ENCODE measurements at regions not wholly inside any gene's neighbourhood (a gene's known extent, or its start where the extent isn't known, plus 50 kb on each side); places are given as distances from the start of the nearest gene placed in this dataset.

DNA sequence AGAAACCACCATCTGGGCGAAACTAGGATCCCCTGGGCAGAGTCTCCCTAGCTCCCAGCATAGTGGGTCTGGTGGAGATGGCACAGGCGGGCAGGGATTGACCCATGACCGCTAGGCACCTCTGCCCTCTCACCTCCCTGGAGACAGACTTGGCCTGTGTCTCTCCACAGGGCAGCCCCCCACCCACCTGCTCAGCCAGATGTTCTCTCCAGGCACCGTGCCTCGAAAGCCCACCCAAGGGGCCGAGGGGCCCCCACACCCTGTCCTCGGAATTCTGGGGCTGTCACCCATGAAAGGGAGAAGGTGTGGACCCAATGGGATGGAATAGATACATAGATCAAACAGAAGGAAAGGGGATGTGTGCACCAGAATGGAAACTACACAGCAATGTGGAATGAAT, 229.1 kb upstream of the RTL1 start:
- DNase-seq (ENCODE audit: low read depth in 1 of 2, low spot score in 1 of 2), result no peak

DNA sequence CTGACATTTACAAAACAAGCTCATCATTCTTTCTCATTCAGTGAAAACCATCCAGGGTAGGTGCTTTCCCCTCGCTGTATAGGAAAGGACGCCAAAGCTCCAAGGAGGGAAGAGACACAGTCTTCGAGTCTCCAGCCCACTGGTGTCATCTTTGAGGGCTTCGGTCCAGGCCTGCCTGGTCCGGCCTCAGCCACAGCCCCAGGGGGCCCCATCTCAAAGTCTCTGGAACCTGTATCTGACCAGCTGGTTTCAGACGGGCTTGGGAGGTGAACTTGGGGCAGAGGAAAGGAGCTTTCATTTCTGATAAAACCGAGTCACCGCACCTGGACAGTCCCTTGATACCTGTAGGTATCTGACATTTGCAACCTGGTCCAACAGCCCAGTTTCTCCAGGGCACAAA, 229.5 kb upstream of the RTL1 start:
- DNase-seq (ENCODE audit: low read depth in 1 of 2, low spot score in 1 of 2), result no peak

DNA sequence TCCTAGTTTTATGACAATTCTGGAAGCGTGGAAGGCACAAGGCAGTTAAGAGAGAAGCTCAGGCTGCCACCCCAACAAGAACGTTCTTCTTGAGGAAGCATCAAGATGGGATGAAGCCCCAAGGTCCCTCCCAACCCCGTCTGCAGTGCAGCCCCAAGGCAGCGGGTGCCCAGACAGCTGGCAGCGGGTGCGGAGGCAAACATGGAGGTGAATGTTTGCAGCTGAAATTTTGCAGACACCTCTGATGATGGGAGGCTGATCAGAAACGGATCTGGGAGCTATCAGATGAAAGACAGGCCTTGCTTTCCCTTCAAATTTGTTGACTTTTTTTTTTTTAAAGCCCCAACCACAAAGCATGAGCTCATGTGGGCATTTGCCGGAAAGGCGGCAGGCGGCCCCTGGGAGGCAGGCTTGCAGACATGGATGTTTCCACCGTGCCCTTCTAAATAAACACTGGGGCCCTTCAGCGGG, 230.7 kb upstream of the RTL1 start:
- DNase-seq (ENCODE audit: low read depth in 1 of 2, low spot score in 1 of 2), result no peak

DNA sequence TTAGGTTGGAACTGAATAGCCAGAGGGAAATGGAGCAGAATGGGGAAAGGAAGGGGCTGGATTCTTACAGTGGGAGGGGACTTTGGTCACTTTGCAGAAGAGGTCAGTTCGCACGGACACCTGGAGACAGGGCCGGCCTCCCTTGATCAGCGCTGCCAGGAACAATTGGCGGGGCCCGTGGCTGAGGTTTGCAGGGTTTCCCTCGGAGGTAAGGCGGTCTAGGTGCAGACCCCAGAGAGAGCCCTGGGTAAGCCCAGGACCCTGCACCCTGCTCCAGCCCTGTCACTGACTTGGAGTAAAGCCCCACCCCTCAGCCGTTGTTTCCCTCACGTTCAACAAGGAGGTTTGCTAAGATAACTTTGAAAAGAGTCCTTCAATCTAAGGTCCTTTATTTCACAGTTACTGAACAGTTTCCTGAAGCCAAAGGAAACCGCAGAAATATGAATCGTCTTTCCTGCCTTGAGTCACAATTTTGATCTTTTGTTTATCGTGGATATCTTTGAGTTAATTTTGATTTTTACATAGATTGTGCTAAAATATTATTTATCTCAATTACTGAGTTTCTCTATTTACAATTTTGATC, 231.4 kb upstream of the RTL1 start:
- no peak for DNase-seq (ENCODE audit: low read depth in 1 of 2, low spot score in 1 of 2)

DNA sequence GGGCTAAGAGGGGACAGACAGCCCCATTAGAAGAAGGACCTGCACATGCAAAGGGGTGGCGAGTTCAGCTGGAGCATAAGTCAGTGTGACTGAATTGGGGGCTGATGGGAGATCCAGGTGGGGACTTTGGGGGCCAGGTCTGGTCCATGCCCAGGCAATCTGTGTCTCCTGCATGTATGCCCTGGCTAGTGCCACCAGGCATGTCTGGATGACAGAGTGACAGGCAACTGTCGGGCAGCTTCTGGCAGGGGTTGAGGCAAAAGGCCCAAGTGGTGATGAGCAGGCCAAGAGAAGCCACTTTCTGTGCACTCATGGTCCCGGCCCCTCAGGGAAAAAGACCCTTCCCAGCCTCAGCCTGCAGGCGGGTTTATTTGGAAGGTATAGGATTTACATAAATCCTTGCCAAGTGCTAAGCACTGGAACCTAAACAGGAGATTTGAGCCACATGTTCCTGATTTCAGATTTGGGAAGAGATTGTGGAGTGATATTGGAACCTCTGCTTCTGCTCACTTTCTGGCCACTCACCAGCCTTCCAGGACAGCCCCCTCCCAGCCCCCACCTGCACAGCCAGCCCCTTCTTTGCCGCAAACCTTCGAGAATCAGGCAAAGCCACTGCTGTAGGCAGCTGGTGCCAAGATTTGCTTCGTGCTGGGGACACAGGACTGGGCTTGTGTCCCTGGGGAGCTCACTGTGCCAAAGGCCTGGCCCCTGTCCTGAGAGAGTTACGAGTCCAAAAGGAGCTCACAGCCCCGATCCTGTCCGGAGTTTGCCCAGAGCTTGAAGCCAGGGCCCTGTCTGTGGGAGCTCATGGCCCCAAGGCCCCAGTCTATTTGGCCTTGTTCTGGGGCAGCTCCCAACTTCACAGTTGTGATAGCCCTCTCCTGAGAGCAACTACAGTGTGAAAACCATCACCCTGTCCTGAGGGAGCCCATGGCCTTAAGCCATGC, 232.5 kb upstream of the RTL1 start:
- DNase-seq (ENCODE audit: low read depth in 1 of 2, low spot score in 1 of 2), result no peak

DNA sequence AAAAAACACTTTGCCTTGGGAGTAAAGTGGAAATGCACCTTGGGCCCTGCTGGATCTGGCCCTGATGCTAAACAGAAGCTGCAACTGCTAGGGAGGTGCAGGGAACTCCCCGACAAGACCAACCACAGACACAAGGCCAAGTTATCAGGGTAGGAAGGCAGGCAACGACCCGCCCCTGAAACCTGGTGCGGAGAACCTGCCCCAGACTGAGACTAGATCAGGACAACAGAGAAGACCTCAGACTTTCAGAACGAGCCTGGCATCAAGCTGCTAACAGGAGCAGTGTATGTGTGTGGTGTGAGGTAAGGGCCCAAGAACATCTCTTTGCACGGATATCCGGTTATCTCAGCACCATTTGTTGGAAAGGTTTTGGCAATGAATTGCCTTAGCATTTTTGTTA, 233.7 kb upstream of the RTL1 start:
- no peak for DNase-seq (ENCODE audit: low read depth in 1 of 2, low spot score in 1 of 2)

DNA sequence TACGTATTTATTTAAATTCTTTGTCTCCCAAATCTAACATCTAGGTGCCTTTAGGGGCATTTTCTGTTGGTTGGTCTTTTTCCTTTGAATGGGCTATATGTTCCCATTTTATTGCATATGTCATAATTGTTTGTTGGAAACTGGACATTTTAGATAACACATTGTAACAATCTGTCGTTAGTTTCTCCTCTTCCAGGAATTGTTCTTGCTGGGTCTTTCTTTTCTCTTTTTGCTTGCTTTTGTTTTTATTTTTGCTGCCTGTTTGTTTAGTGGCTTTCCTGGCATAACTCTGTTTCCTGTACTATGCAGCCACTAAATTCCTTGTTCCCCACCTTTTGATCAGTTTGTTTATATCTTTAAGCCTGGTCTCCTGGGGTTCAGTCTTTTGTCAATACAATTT, 244.3 kb upstream of the RTL1 start:
- no peak for DNase-seq (ENCODE audit: low read depth in 1 of 2, low spot score in 1 of 2)

DNA sequence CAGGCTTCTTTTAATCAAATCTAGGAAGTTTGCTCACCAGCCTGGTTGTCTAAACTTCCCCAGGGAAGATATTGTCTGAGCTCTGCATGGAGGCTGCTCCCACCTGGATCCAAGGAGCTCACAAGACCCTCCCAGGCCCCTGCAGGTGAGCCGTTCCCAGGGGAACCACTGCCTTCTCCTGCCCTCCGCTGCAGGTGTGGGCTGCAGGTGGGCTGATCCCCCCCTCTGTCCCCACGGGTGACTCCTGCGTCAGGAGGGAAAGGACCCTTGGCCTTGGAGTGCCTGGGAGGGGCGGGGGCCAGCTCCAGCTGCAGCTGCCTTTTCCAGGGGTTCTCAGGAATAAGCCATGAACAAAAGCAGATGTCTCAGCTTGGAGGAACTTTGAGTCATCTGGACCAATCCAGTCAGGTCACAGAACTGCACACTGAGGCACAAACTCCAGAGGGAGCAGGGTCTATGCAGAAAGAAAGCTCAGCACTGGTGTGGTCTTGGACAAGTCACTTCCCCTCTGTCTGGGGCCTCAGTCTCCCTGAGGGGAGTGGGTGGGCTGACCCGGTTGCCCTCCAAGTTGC, 246.6 kb upstream of the RTL1 start:
- DNase-seq (ENCODE audit: low read depth in 1 of 2, low spot score in 1 of 2), result no peak

DNA sequence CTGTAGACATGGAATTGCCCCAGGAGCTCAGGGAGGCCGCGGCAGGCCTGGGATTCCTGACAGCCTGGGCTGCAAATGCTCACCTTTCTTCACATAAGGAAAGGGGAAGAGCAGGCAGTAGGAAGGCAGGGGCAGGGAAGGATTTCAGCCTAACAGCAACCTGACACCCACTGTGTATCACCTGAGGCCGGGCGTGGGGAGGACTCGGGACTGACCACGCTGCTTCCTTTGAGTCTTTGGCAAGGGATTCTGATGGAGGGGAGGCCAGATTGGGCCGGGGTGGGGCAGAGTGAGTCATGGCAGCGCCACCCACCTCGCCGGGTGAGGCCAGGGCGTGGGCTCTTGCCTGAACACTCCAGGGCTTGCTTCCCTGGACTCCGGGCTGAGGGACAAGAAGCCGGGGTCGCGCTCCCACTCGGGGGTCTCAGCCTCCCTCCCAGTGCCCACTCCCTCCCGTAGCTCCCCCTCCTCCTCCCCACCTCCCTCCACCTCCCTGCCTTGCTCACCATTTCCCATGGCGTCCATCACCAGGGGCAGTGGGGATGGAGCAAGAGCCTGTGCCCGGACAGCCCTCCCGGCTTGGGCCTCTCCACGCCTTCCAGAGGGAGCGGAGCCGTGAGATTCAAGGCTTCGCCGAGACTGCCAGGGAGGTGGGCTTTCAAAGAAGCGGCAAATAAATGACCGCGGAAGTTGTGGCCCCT, 247.9 kb upstream of the RTL1 start:
- DNase-seq (ENCODE audit: low read depth in 1 of 2, low spot score in 1 of 2), result no peak

DNA sequence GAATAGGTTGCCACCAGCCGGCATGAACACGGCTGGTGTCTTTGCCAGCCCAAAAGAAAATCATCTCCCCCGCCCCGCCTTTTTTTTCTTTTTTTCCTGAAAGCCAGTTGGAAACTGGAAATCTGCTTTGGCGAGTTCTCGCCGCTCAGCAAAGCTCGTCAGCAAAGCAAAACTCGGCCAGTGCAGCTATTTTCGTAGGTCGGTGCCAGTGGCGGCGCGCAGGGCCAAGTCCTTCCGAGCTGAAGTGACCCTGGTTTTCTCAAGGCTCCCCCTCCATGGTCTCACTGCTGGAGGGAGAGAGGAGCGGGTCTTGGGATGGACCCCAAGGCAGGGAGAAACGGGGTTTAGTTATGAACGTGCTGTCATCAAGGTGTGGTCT, 248.4 kb upstream of the RTL1 start:
- no peak for DNase-seq (ENCODE audit: low read depth in 1 of 2, low spot score in 1 of 2)

DNA sequence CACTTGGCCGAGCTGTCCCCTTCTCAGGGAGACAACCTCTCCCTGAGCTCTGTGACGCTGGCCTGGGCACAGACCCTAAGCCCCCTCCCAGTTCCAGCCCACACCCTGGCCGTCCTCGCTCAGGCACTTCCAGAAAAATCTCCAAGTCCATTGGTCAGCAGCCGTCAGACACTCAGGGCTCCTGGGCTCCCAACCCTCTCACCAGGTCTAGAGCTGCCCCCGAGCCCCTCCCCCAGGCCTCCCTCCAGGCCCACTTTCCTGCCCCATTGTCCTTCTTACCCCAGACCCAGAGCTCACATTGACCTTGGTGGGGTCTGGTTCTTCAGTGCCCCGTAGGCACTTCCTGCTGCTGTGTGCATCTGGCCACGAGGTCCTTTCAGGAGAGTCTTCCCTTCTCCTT, 249.3 kb upstream of the RTL1 start:
- no peak for DNase-seq (ENCODE audit: low read depth in 1 of 2, low spot score in 1 of 2)

DNA sequence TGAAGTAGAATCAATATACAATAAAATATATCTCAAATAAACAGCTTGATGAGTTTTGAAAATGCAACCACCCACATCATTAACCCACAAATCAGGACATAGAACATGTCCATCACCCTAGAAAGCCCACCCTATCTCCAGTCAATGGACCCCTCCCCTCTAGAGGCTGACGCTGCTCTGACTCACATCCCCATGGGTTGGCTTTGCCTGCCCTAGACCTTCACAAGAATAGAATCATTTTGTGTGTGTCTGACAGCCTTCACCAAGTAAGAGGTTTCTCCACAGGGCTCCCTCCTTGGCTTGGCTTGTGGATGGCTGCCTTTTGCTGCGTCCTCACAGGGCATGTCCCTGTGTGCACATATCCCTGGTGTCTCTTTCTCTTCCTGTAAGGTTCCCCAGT, 250.2 kb upstream of the RTL1 start:
- no peak for DNase-seq (ENCODE audit: low read depth in 1 of 2, low spot score in 1 of 2)

DNA sequence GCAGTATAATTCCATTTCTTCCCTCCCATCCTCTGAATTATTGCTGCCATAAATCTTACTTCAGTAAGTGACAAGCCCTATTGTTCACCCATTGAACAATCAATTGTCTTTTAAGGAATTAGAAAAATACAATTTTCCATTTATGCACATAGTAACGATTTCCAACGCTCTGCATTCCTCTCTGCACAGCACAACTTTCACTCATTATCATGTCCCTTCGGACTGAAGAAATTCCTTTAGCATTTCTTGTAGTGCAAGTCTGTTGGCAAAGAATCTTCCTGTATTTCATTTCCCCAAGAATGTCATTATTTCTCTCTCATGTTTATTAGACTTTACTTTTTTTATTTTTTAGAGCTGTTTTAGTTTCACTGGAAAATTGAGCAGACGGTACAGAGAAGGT, 252.1 kb upstream of the RTL1 start:
- no peak for DNase-seq (ENCODE audit: low read depth in 1 of 2, low spot score in 1 of 2)

DNA sequence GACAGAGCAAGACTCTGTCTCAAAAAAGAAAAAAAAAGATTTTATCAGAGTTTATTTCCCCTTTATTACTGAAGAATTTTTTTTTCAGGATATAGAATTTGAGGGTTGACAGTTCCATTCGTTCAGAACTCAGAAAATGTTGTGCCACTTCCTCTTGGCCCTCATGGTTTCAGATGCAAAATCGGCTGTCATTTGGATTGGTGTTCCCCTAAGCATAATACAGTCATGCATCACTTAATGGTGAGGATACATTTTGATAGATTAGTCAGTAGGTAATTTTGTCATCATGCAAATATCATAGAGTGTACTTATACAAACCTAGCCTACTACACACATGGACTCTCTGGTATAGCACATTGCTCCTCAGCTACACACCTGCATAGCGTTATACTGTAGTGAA, 263.9 kb upstream of the RTL1 start:
- DNase-seq (ENCODE audit: low read depth in 1 of 2, low spot score in 1 of 2), result no peak

DNA sequence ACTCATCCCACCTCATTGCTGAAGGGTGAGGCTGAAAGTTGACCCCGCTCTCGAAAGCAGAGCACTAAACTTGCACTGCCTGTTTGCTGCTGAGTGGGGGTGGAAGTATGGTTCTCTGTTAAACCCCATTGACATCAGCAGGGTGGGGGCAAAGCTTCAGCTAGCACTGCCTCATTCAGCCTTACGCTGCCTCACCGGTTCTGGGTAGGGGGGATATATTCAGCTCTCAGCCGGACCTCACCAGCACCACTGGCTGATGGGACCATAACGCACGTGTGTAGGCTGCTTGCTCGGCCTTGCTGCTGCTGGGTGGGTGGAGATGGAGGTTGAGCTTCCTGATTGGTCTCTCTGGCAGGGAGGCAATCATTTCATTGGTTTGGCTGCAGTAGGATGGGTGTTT, 265.7 kb upstream of the RTL1 start:
- DNase-seq (ENCODE audit: low read depth in 1 of 2, low spot score in 1 of 2), result no peak

DNA sequence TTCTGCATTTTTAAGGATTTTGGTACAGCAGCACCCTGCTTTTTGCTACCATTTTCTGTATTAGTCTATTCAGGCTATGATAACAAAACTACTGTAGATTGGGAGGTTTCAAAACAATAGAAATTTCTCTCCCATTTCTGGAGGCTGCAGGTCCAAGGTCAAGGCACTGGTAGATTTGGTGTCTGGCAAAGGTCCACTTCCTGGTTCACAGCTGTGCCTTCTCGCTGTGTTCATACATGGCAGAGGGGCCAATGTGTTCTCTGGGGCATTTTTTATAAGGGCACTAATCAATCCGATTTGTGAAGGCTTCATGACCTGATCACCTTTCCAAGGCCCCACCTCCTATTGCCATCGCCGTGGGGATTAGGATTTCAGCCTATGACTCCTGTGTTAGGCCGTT, 268.1 kb upstream of the RTL1 start:
- DNase-seq (ENCODE audit: low read depth in 1 of 2, low spot score in 1 of 2), result no peak

DNA sequence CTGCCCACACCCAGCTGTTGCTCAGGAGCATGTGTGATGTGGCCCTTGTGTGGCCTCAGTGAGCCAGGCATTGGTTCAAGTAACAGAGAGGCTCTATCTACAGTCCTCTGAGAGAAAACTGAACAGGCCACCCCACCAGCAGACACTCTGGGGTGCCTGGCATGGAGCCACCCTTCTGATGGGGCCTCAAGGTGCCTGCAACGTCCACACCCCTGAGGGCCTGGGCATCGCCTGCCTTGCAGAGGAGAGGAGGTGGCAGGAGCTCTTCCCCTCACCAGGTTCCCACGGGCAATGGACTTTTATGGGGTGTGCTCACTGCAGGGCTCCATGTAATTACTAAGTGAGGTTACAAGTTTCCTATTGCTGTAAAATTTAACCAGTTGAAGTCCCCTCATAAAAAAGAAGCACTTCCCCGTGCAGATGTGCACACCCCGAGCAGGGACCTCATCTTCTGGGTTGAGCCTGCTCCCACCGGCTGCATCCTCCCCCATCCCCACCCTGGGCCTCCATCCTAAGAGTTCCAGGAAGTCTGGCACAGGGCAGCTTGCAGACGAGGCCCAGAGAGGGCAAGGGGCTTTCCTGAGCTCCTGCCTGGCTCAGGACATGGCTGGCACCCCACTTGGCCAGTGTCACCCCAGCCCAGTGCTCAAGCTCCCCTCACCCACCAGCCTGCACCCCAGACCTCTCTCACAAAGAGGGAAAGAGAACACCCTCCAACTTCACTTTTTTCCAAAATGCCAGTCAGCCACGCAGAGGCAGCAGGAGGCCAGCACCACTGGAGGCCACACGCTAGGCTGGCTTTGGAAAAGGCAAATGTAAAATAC, 270.4 kb upstream of the RTL1 start:
- no peak for DNase-seq (ENCODE audit: low read depth in 1 of 2, low spot score in 1 of 2)

DNA sequence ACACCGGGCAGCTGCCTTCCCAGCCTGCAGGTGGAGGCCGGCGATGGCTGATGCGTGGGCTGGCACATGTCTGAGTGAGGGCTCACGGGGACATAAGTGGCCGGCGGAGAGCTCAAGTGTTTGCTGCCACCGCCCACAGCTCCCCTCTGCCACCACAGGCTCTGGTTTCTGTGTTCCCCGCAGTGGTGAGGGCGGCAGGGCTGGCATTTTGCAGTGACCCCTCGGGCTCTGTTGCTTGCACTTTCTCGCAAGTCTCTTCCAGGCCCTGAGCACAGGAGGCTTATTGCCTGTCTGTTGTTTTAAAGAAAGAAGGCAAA, 271.0 kb upstream of the RTL1 start:
- DNase-seq (ENCODE audit: low read depth in 1 of 2, low spot score in 1 of 2), result no peak

DNA sequence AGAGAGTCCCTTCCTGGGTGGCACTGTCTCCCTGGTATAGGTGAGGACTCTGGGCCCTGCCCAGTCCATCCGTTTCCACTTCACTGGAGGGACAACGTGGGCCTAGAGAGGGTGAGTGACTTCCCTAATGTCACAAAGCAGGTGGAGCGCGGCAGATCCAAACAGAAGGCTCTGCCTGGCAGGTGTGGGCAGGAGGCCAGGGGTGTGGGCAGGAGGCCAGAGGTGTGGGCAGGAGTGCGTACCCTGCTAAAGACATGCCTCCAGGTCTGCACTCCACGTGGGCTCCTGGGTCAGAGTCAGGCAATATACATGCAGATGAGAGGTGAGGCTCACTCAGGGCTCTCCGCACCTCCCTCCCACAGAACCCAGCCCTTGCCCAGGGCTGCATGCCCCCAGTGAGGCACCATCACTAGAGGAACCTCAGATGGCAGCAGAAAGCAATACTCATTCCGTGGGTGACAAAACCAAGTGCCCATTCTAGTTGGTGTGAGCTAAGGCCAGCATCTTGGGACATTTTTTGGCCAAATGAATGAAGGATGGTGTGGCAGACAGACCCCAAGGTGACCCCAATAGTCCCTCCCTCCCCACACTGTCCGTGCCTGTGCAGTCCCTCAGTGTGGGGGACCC, 271.6 kb upstream of the RTL1 start:
- no peak for DNase-seq (ENCODE audit: low read depth in 1 of 2, low spot score in 1 of 2)

DNA sequence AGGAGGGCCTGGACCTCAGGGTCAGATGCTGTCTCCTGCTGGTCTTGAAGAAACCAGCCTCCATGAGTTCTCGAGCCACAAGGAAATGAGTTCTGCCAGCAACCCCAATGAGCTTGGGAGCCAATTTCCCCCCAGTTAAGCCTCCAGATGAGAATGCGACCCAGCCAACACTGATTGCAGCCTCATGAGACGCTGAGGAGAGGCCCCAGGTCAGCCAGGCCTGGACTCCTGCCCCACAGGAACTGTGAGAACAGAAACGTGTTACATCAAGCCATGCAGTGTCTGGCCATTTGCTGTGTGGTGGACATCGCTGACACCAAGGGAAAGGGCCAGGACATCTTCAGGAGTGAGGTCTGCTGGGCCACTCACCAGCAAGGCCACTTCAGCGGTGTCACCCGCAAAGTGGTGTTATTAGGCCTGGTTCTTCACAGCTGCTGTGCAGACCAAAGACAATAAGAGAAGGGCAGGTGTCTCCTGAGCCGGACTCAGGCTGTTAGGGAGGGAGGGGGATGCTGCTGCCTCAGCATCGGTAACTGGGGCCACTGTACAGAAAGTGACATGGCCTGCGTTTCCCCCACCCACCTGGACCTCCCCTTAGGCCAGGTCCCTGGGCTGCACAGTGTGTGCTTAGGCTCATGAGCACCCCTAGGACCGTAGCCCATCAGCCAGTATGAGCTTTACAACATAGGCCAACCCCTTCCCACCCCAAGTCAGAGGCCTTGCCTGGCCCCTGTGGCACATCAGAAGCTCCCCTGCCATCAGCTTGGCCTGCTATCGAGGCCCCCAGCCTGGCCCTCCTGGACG, 272.4 kb upstream of the RTL1 start:
- no peak for DNase-seq (ENCODE audit: low read depth in 1 of 2, low spot score in 1 of 2)

Data from activated T-helper 1 cell treated with anti-CD3 and anti-CD28 coated beads, Interleukin-2, amount 50 U/mL, for 16 hours (primary cell).